OCI-LY1 (cell line): ENCODE measurements at regions not wholly inside any gene's neighbourhood (a gene's known extent, or its start where the extent isn't known, plus 50 kb on each side); places are given as distances from the start of the nearest gene placed in this dataset.

Experiments used
- CTCF ChIP-seq: fragments of 200-600 bp; sonication (generic), shearing (Covaris generic); IDR thresholded peaks from 2 replicates; pipeline ENCODE4 v1.5.1; 2017; ENCODE audit warnings: mild to moderate bottlenecking, antibody characterized with exemption, low read length, moderate library complexity, mixed read lengths
- EZH2 ChIP-seq: fragments of 200-600 bp; sonication (generic), shearing (Covaris generic); IDR thresholded peaks from 2 replicates; pipeline ENCODE4 v1.8.0; 2017; ENCODE audit warnings: borderline replicate concordance, mixed run types, mild to moderate bottlenecking, antibody characterized with exemption, low read length, moderate library complexity, mixed read lengths

GRCh38 chr16:8374586-8375231, 215.6 kb downstream of the TMEM114 start:
- TF ChIP-seq CTCF (no peak), EZH2 (no peak)
